T follicular helper cell (primary cell): ENCODE measurements at regions not wholly inside any gene's neighbourhood (a gene's known extent, or its start where the extent isn't known, plus 50 kb on each side); places are given as distances from the start of the nearest gene placed in this dataset.

Experiments
- DNase-seq: peaks from one replicate; pipeline ENCODE4 v3.0.0-alpha.2; 2020; ENCODE audit warnings: low read depth

GRCh38 chr22:48897645-48898370 is 929.9 kb downstream of the BRD1 start:
- no peak for DNase-seq

GRCh38 chr22:48896766-48897644 is 930.7 kb downstream of the BRD1 start:
- no peak for DNase-seq

- DNase-seq, result no peak
Observed at GRCh38 chr22:48895831-48896765, 931.6 kb downstream of the BRD1 start.

- DNase-seq, result no peak
Observed at GRCh38 chr22:48895336-48895735, 932.3 kb downstream of the BRD1 start.

GRCh38 chr22:48894804-48895250 is 932.8 kb downstream of the BRD1 start:
- DNase-seq, result no peak

GRCh38 chr22:48894064-48894671 is 933.5 kb downstream of the BRD1 start:
- no peak for DNase-seq

- DNase-seq, result no peak
Observed at GRCh38 chr22:48893288-48894063, 934.2 kb downstream of the BRD1 start.

GRCh38 chr22:48892578-48893287 is 934.9 kb downstream of the BRD1 start:
- DNase-seq, result no peak

- no peak for DNase-seq
Observed at GRCh38 chr22:48891688-48892577, 935.7 kb downstream of the BRD1 start.

- no peak for DNase-seq
Observed at GRCh38 chr22:48890693-48891554, 936.7 kb downstream of the BRD1 start.

- DNase-seq, result no peak
Observed at GRCh38 chr22:48889887-48890692, 937.6 kb downstream of the BRD1 start.

GRCh38 chr22:48889209-48889830 is 938.4 kb downstream of the BRD1 start:
- DNase-seq, result no peak

GRCh38 chr22:48888466-48889208 is 939.0 kb downstream of the BRD1 start:
- no peak for DNase-seq

- DNase-seq, result no peak
Observed at GRCh38 chr22:48887394-48888332, 940.0 kb downstream of the BRD1 start.
